ENCODE measurements at regions not wholly inside any gene's neighbourhood (a gene's known extent, or its start where the extent isn't known, plus 50 kb on each side); places are given as distances from the start of the nearest gene placed in this dataset.

DNA sequence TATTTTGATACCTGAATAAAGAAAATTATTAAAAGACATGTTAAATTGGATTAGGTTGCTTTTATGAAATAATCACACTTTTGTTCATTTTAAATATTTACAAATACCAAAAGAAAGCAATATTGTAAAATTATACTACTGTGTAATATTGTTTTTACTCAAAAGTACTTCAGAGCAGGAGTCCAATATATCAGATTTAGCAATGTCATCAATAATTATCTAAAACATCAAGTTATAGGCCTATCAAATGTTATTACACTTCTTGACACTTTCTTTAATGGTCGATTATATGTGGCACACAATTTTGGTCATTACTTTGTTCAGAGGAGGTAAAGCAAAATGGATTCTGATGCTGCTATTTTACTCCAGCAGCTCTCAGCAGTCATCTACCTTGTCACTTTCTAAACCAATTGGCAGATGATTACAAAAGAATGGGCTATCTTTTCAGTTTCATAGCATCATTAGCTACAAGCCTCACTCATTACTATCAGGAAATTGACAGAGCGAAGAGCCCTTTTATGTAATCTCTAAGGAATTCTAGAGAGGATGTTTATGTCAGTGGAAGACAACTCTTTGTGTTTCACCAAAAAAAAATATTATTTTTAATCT lies 318.6 kb downstream of the PLOD2 start:
- H3F3A ChIP-seq (ENCODE audit: insufficient read depth, low read length): no peaks in the 10 kb centered on the region
- H3K4me3 ChIP-seq (ENCODE audit: low read depth, low read length, poor library complexity, severe bottlenecking): no peak overlapping the region
- no peak overlapping the region for H3K9ac ChIP-seq (ENCODE audit: low read length)
- H2AFZ ChIP-seq (ENCODE audit: low read length): no peak overlapping the region
- no peak overlapping the region for H3K27ac ChIP-seq (ENCODE audit: low read depth, low read length, poor library complexity, severe bottlenecking)
- TF ChIP-seq, protein P1, sequence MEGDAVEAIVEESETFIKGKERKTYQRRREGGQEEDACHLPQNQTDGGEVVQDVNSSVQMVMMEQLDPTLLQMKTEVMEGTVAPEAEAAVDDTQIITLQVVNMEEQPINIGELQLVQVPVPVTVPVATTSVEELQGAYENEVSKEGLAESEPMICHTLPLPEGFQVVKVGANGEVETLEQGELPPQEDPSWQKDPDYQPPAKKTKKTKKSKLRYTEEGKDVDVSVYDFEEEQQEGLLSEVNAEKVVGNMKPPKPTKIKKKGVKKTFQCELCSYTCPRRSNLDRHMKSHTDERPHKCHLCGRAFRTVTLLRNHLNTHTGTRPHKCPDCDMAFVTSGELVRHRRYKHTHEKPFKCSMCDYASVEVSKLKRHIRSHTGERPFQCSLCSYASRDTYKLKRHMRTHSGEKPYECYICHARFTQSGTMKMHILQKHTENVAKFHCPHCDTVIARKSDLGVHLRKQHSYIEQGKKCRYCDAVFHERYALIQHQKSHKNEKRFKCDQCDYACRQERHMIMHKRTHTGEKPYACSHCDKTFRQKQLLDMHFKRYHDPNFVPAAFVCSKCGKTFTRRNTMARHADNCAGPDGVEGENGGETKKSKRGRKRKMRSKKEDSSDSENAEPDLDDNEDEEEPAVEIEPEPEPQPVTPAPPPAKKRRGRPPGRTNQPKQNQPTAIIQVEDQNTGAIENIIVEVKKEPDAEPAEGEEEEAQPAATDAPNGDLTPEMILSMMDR (IDR thresholded peaks at IDR 0.05; ENCODE audit: low read length): no peak
- no peak for TF ChIP-seq EZH2 (IDR thresholded peaks at IDR 0.05; ENCODE audit: borderline replicate concordance, low read length)
- H3K4me2 ChIP-seq (ENCODE audit: low read length): no peak overlapping the region
- no peaks in the 10 kb centered on the region; the same call in 1 of the 2 replicates for H3K9me2 ChIP-seq (ENCODE audit: low read depth, low read length)
- no peaks in the 10 kb centered on the region for H3K4me1 ChIP-seq (ENCODE audit: insufficient read depth, low read length, severe bottlenecking)
- H3K9me3 ChIP-seq (ENCODE audit: low read length): no peaks in the 10 kb centered on the region
- no peaks in the 10 kb centered on the region for H3K27me3 ChIP-seq (ENCODE audit: insufficient read depth, low read length)
- H4K20me1 ChIP-seq (ENCODE audit: insufficient read depth, low read length): no peaks in the 10 kb centered on the region
- no peaks in the 10 kb centered on the region for H3K79me2 ChIP-seq (ENCODE audit: insufficient read depth, low read length)
- no peaks in the 10 kb centered on the region for H3K36me3 ChIP-seq (ENCODE audit: insufficient read depth, low read length)

DNA sequence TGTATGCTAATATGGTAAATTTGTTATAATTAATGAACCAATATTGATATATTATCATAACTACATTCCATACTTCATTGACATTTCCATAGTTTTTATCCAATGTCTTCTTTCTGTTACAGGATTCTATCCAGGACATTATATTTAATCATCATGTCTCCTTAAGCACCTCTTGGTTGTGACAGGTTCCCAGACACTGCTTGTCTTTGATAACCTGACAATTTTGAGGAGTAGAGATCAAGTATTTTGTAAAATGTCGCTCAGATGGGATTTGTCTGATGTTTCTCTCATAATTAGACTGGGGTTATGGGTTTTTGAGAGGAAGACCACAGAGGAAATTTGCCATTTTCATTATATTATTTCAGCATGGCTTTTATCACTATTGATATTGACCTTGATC lies 317.4 kb downstream of the PLOD2 start:
- no peak overlapping the region for H2AFZ ChIP-seq (ENCODE audit: low read length)
- no peaks in the 10 kb centered on the region for H3F3A ChIP-seq (ENCODE audit: insufficient read depth, low read length)
- no peak overlapping the region for H3K4me2 ChIP-seq (ENCODE audit: low read length)
- no peaks in the 10 kb centered on the region for H3K79me2 ChIP-seq (ENCODE audit: insufficient read depth, low read length)
- H3K9me3 ChIP-seq (ENCODE audit: low read length): no peaks in the 10 kb centered on the region
- no peak overlapping the region for H3K9ac ChIP-seq (ENCODE audit: low read length)
- no peaks in the 10 kb centered on the region for H3K27me3 ChIP-seq (ENCODE audit: insufficient read depth, low read length)
- no peak overlapping the region for H3K4me3 ChIP-seq (ENCODE audit: low read depth, low read length, poor library complexity, severe bottlenecking)
- H3K9me2 ChIP-seq (ENCODE audit: low read depth, low read length): no peaks in the 10 kb centered on the region; the same call in 1 of the 2 replicates
- no peak overlapping the region for H3K27ac ChIP-seq (ENCODE audit: low read depth, low read length, poor library complexity, severe bottlenecking)
- H3K36me3 ChIP-seq (ENCODE audit: insufficient read depth, low read length): no peaks in the 10 kb centered on the region
- H4K20me1 ChIP-seq (ENCODE audit: insufficient read depth, low read length): no peaks in the 10 kb centered on the region
- no peaks in the 10 kb centered on the region for H3K4me1 ChIP-seq (ENCODE audit: insufficient read depth, low read length, severe bottlenecking)
- TF ChIP-seq EZH2 (IDR thresholded peaks at IDR 0.05; ENCODE audit: borderline replicate concordance, low read length): no peak

DNA sequence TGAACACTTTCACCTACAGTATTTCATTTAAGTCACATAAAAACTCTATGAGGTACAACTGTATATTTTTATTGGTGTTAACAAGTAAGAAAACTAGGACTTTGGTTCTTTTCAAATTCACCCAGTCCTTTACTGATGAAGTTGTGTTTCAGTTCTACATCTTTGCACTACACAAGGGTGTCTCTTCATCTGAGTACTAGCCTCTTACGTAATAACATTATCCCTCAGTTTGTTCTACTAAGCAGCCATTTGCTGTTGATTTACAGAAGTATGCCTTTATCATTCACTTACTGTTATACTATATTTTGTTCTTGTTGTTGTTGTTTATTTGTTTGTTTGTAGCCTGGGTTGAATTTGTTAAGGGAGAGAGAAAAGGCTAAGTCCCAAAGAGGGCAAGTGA lies 311.9 kb downstream of the PLOD2 start:
- Histone ChIP-seq H3K9ac (ENCODE audit: low read length) (no peak overlapping the region), H3K4me2 (ENCODE audit: low read length) (no peak overlapping the region), H3K9me2 (ENCODE audit: low read depth, low read length) (no peaks in the 10 kb centered on the region), H3K27ac (ENCODE audit: low read depth, low read length, poor library complexity, severe bottlenecking) (no peak overlapping the region), H3K9me3 (ENCODE audit: low read length) (no peaks in the 10 kb centered on the region), H3K27me3 (ENCODE audit: insufficient read depth, low read length) (no peaks in the 10 kb centered on the region), H3K36me3 (ENCODE audit: insufficient read depth, low read length) (no peaks in the 10 kb centered on the region), H3K4me3 (ENCODE audit: low read depth, low read length, poor library complexity, severe bottlenecking) (no peak overlapping the region), H2AFZ (ENCODE audit: low read length) (no peak overlapping the region), H3K79me2 (ENCODE audit: insufficient read depth, low read length) (no peaks in the 10 kb centered on the region), H3K4me1 (ENCODE audit: insufficient read depth, low read length, severe bottlenecking) (no peaks in the 10 kb centered on the region), H4K20me1 (ENCODE audit: insufficient read depth, low read length) (no peaks in the 10 kb centered on the region), H3F3A (ENCODE audit: insufficient read depth, low read length) (no peaks in the 10 kb centered on the region)
- no peak for TF ChIP-seq EZH2 (IDR thresholded peaks at IDR 0.05; ENCODE audit: borderline replicate concordance, low read length)
- TF ChIP-seq, protein P1 (IDR thresholded peaks at IDR 0.05; ENCODE audit: low read length): no peak

GRCh38 chr3:145854499-145854898 lies 306.5 kb downstream of the PLOD2 start:
- H3K9me3 ChIP-seq (ENCODE audit: low read length): no peaks in the 10 kb centered on the region
- TF ChIP-seq, protein P1 (IDR thresholded peaks at IDR 0.05; ENCODE audit: low read length): no peak
- no peak for TF ChIP-seq EZH2 (IDR thresholded peaks at IDR 0.05; ENCODE audit: borderline replicate concordance, low read length)
- H3K9ac ChIP-seq (ENCODE audit: low read length): no peak overlapping the region

More at GRCh38 chr3:145854499-145854898, 306.5 kb downstream of the PLOD2 start:
- Histone ChIP-seq H3K9me2 (ENCODE audit: low read depth, low read length) (no peaks in the 10 kb centered on the region), H2AFZ (ENCODE audit: low read length) (no peak overlapping the region), H3K36me3 (ENCODE audit: insufficient read depth, low read length) (no peaks in the 10 kb centered on the region), H3K79me2 (ENCODE audit: insufficient read depth, low read length) (no peaks in the 10 kb centered on the region), H3K4me3 (ENCODE audit: low read depth, low read length, poor library complexity, severe bottlenecking) (no peak overlapping the region), H3K4me2 (ENCODE audit: low read length) (no peak overlapping the region), H3F3A (ENCODE audit: insufficient read depth, low read length) (no peaks in the 10 kb centered on the region), H4K20me1 (ENCODE audit: insufficient read depth, low read length) (no peaks in the 10 kb centered on the region), H3K4me1 (ENCODE audit: insufficient read depth, low read length, severe bottlenecking) (no peaks in the 10 kb centered on the region), H3K27ac (ENCODE audit: low read depth, low read length, poor library complexity, severe bottlenecking) (no peak overlapping the region), H3K27me3 (ENCODE audit: insufficient read depth, low read length) (no peaks in the 10 kb centered on the region)
